VCaP (cell line): ENCODE measurements at regions not wholly inside any gene's neighbourhood (a gene's known extent, or its start where the extent isn't known, plus 50 kb on each side); places are given as distances from the start of the nearest gene placed in this dataset.

ENCODE experiments used
- H3K27ac ChIP-seq: fragments of 450-650 bp; 2 replicates; pipeline ENCODE4 v1.5.1; 2017
- CTCF ChIP-seq: fragments of 450-650 bp; conservative IDR thresholded peaks from 2 replicates; pipeline ENCODE4 v1.5.1; 2017; ENCODE audit warnings: mild to moderate bottlenecking, moderate library complexity

GRCh38 chr18:56545464-56545863 lies 92.9 kb downstream of the TXNL1 start:
- no peak overlapping the region for H3K27ac ChIP-seq
- no peak for TF ChIP-seq CTCF

GRCh38 chr18:56542476-56542875 lies 95.9 kb downstream of the TXNL1 start:
- TF ChIP-seq CTCF: no peak

GRCh38 chr18:56541793-56542192 lies 96.6 kb downstream of the TXNL1 start:
- TF ChIP-seq CTCF: no peak
- H3K27ac ChIP-seq: no peak overlapping the region

More at GRCh38 chr18:56542476-56542875, 95.9 kb downstream of the TXNL1 start:
- H3K27ac ChIP-seq: no peak overlapping the region

GRCh38 chr18:56541340-56541739 lies 97.1 kb downstream of the TXNL1 start:
- H3K27ac ChIP-seq: no peak overlapping the region
- TF ChIP-seq CTCF: no peak

- H3K27ac ChIP-seq: no peak overlapping the region
- TF ChIP-seq CTCF: no peak
Observed at GRCh38 chr18:56538746-56539145, 99.6 kb downstream of the TXNL1 start.

GRCh38 chr18:56532176-56532840 lies 106.1 kb downstream of the TXNL1 start:
- TF ChIP-seq CTCF: no peak
- no peak overlapping the region for H3K27ac ChIP-seq

- TF ChIP-seq CTCF: no peak
- H3K27ac ChIP-seq: no peak overlapping the region
Observed at GRCh38 chr18:56522816-56523215, 115.6 kb downstream of the TXNL1 start.
